Pancreas (tissue), 10 donors: ENCODE measurements at regions not wholly inside any gene's neighbourhood (a gene's known extent, or its start where the extent isn't known, plus 50 kb on each side); places are given as distances from the start of the nearest gene placed in this dataset.

ENCODE experiments used
- ATAC-seq, 4 donors: fragments of 200-7000 bp; cut with Tn5 transposase; one replicate each; pipeline versions ENCODE4 v1.8.0 to v1.9.1; 2020; ENCODE audit warnings: mild to moderate bottlenecking in 4 of 4, moderate library complexity in 4 of 4
- DNase-seq, 6 donors: peaks; one replicate each; pipeline ENCODE4 v3.0.0-alpha.2; 2020
- FAIRE-seq: peaks from 2 replicates; lab custom pipeline; 2012; peaks lifted over from hg19 to GRCh38; lab: Jason Lieb, UNC
- H3K27ac ChIP-seq, 4 donors: fragments of 200-600 bp; sonication (generic); 1 replicate in 3 of 4; 2 replicates in 1 of 4; pipeline versions ENCODE4 v1.5.0 to v1.8.0; 2020
- H3K27me3 ChIP-seq, 4 donors: fragments of 200-600 bp; one replicate each; pipeline ENCODE4 v1.8.0; 2021
- H3K36me3 ChIP-seq, 3 donors: fragments of 200-600 bp; sonication (generic) in 1 of 3; one replicate each; pipeline versions ENCODE4 v1.5.0 to v1.8.0; 2020 to 2021
- H3K4me1 ChIP-seq, 3 donors: fragments of 200-600 bp; one replicate each; pipeline ENCODE4 v1.8.0; 2021
- H3K4me3 ChIP-seq, 4 donors: fragments of 200-600 bp; sonication (generic) in 2 of 4; one replicate each; pipeline versions ENCODE4 v1.5.0 to v1.8.0; 2020 to 2021
- H3K9me3 ChIP-seq, 4 donors: fragments of 200-600 bp; one replicate each; pipeline ENCODE4 v1.8.0; 2021
- WGBS, 2 donors: extraction: QIAGEN DNeasy Blood & Tissue Kit; methylation state at CpG; one replicate each; pipeline ENCODE4 v1.1.7; 2013; 5-methylcytosine and 5-hydroxymethylcytosine counted together
- intact Hi-C, 3 donors: fragments of 100-400 bp; cut with DNase I; formaldehyde crosslinking; loops; one replicate each; pipeline versions ENCODE4 v1.11.1 to v1.14.2; 2022
- TF ChIP-seq, protein P1 (sequence below), 4 donors: fragments of 200-600 bp; sonication (generic) in 3 of 4; IDR thresholded peaks; one replicate each; pipeline versions ENCODE4 v1.5.0 to v1.8.0; 2021; ENCODE audit warnings: antibody characterized with exemption in 4 of 4
- donor health status: healthy with polysubstance abuse.
- donor health status: DM: no; HTN: no; CAD: no; lungs with moderate emphysema.
- donor health status: DM: no; HTN: no; CAD: no.
- donor health status: control.
- donor health status: control.
- donor health status: Bipolar disorder and iron deficiency.
- donor health status: DM: yes; HTN: yes; CAD: no.
- donor health status: DM: no; HTN: no; CAD: no.
- donor health status: DM: no; HTN: no; CAD: no.
- donor health status: DM: yes; HTN: yes; CAD: no.

DNA sequence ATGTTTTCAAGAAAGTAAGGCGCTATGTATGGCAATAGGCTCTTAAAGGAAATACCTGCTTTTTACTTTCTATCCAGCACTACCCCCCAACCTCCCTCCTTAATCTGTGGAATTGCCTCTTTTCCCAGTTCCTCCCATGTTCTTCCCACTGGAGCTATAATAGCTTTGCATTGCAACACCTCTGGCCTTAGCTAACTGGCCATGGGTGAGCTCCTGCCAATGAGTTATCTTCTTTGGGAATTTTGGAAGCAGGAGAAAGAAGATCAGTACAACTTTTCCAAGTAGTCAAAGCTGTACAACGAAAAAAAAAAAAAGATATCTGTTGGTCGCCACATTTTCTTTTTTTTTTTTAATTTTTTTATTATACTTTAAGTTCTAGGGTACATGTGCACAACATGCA is 398.0 kb downstream of the NPIPA8 start:
- no peaks in the 10 kb centered on the region for H3K36me3 ChIP-seq
- TF ChIP-seq, protein P1, sequence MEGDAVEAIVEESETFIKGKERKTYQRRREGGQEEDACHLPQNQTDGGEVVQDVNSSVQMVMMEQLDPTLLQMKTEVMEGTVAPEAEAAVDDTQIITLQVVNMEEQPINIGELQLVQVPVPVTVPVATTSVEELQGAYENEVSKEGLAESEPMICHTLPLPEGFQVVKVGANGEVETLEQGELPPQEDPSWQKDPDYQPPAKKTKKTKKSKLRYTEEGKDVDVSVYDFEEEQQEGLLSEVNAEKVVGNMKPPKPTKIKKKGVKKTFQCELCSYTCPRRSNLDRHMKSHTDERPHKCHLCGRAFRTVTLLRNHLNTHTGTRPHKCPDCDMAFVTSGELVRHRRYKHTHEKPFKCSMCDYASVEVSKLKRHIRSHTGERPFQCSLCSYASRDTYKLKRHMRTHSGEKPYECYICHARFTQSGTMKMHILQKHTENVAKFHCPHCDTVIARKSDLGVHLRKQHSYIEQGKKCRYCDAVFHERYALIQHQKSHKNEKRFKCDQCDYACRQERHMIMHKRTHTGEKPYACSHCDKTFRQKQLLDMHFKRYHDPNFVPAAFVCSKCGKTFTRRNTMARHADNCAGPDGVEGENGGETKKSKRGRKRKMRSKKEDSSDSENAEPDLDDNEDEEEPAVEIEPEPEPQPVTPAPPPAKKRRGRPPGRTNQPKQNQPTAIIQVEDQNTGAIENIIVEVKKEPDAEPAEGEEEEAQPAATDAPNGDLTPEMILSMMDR (IDR thresholded peaks at IDR 0.05): no peak
- H3K27me3 ChIP-seq: no peaks in the 10 kb centered on the region
- ATAC-seq (no peak), DNase-seq (no peak), FAIRE-seq (no peak)
- H3K27ac ChIP-seq: no peak overlapping the region
- intact Hi-C loops: no loop called here
- WGBS, 2 donors: 57 to 61% methylated on average over 3 of the region's 3 CpGs
- H3K4me1 ChIP-seq: no peaks in the 10 kb centered on the region
- no peak overlapping the region for H3K4me3 ChIP-seq
- no peaks in the 10 kb centered on the region for H3K9me3 ChIP-seq

DNA sequence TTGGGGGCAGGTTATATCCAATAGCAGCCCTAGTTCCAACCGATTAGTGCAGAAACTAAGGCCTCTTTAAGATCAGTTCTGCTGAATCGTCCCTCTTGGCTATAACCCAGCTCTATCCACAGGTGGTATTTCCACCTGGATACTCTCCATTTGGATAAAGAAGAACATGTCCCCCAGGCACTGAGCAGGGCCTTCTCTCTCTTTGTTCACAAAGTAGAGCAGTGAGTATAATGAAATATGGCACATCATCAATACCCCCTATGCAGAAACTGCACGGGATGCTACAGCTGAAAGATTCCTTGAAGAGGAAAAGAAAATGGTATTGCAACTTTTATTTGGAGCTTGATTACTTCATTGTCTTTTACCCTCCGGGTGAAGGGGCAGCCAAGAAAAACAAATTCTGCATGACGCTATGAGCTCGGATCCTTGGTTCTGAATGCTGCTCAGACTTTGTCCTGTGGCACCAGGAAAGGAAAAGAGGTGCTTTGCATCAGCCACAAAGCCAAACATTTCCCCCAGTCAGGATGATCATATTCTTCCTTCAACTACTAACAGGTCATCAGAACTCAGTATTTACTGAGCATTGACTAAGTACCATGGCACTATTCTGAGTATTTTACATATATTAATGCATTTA is 399.7 kb downstream of the NPIPA8 start:
- intact Hi-C loops: no loop called here
- no peak overlapping the region for H3K4me3 ChIP-seq
- H3K36me3 ChIP-seq: no peaks in the 10 kb centered on the region
- H3K27me3 ChIP-seq: no peaks in the 10 kb centered on the region
- no peaks in the 10 kb centered on the region for H3K4me1 ChIP-seq
- no peaks in the 10 kb centered on the region for H3K9me3 ChIP-seq
- TF ChIP-seq, protein P1 (IDR thresholded peaks at IDR 0.05): no peak
- DNase-seq (no peak), FAIRE-seq (no peak), ATAC-seq (no peak)
- 56 to 72% methylated on average over 6 of the region's 6 CpGs for WGBS, 2 donors
- no peak overlapping the region for H3K27ac ChIP-seq

DNA sequence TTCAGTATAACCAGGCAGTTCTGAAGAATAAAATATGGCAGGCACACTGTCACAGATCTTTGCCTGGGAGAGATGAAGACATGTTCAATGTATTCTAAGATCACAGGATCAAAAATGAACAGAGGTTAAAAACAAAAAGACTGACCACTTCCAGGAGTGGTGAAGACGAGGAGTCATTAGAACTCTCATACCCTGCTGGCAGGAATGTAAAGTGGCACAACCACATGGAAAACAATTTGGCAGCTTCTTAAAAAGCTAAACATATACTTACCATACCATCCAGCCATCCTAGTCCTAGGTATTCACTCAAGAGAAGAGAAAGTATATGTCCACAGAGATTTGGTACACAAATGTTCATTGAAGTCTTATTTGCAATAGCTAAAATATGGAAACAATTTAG is 406.3 kb downstream of the NPIPA8 start:
- whole genome bisulfite sequencing, 2 donors: 27 to 44% methylated on average over 1 of the region's 1 CpG
- Histone ChIP-seq H3K4me1 (no peaks in the 10 kb centered on the region), H3K36me3 (no peaks in the 10 kb centered on the region), H3K27me3 (no peaks in the 10 kb centered on the region), H3K4me3 (no peak overlapping the region), H3K27ac (no peak overlapping the region), H3K9me3 (no peaks in the 10 kb centered on the region)
- DNase-seq (no peak), ATAC-seq (no peak), FAIRE-seq (no peak)
- TF ChIP-seq, protein P1 (IDR thresholded peaks at IDR 0.05): no peak
- intact Hi-C loops: no loop called here

DNA sequence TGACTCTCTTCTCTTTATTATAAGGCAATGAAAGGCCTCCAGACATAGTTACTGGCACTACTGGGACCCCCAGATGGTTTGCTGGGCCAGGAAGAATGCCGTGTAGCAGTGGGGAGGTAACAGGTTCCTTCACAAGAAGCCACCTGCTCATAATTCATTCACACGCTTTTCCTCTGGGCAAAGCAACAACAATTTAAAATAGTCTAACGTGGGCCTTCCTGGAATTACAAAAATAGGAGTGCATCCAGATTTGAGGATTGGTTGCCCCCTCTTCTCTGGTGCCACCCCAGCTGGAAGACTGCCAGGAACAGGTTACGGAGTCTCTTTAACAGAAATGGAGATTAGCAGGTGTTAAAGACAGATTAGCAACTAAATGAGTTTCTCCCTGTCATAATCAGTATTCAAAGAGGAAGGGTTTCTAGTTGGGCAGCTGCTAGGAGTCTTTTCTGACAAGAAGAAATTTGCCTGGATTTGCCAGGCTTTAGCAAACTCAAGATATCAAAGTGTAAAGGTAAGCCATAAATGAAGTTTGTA is 409.6 kb downstream of the NPIPA8 start:
- H3K36me3 ChIP-seq: no peaks in the 10 kb centered on the region
- no peaks in the 10 kb centered on the region for H3K9me3 ChIP-seq
- 30% methylated on average over 4 of the region's 4 CpGs for WGBS, 2 donors
- ATAC-seq (no peak), DNase-seq (no peak), FAIRE-seq (no peak)
- no peak overlapping the region for H3K4me3 ChIP-seq
- intact Hi-C loops: no loop called here
- H3K27me3 ChIP-seq: no peaks in the 10 kb centered on the region
- H3K4me1 ChIP-seq: no peaks in the 10 kb centered on the region
- TF ChIP-seq, protein P1 (IDR thresholded peaks at IDR 0.05): no peak
- H3K27ac ChIP-seq: no peak overlapping the region

DNA sequence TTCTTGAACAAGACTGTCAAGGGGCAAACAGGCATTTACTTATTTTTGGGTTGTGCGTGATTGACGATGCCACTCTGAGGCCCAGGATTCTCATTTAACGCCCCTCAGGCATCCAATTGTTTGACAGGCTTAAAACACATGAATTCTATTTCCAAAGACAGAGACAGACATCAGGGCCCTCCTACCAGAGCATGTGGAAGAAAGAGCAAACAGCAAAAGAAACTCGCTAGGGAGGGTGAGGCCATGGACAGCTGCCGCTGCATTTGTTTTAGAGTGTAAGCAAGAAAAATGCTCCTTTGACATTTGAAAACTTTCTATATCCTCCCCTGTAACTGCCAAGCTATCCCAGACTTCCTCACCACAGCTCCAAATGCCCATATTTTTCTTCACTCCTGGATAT is 410.1 kb downstream of the NPIPA8 start:
- H3K27me3 ChIP-seq: no peaks in the 10 kb centered on the region
- intact Hi-C loops: no loop called here
- H3K4me1 ChIP-seq: no peaks in the 10 kb centered on the region
- no peak overlapping the region for H3K4me3 ChIP-seq
- 58 to 65% methylated on average over 5 of the region's 5 CpGs for WGBS, 2 donors
- no peaks in the 10 kb centered on the region for H3K9me3 ChIP-seq
- TF ChIP-seq, protein P1 (IDR thresholded peaks at IDR 0.05): no peak
- H3K36me3 ChIP-seq: no peaks in the 10 kb centered on the region
- DNase-seq (no peak), FAIRE-seq (no peak), ATAC-seq (no peak)
- no peak overlapping the region for H3K27ac ChIP-seq
